Panc1 (cell line): ENCODE measurements at regions not wholly inside any gene's neighbourhood (a gene's known extent, or its start where the extent isn't known, plus 50 kb on each side); places are given as distances from the start of the nearest gene placed in this dataset.

ENCODE experiments used
- ATAC-seq: fragments of 200-7000 bp; cut with Tn5 transposase; 2 replicates; pipeline ENCODE4 v1.9.1; 2020; ENCODE audit warnings: mild to moderate bottlenecking, moderate library complexity
- BruUV-seq: library from RNA; stranded (reverse); fragments of 400-500 nt; replicated peaks from 2 replicates; lab custom pipeline; 2021; lab: Mats Ljungman, UMichigan
- CTCF ChIA-PET: fragments of 300-600 bp; sonication (Branson Sonifier 250); formaldehyde crosslinking; loops from one replicate; lab custom pipeline; 2022; ENCODE audit warnings: antibody characterized with exemption; lab: Charles Lee
- POLR2A ChIA-PET: fragments of 300-600 bp; sonication (Branson Sonifier 250); formaldehyde crosslinking; loops from one replicate; lab custom pipeline; 2022; ENCODE audit warnings: antibody characterized with exemption; lab: Charles Lee
- DNase-seq: peaks from one replicate; pipeline ENCODE4 v3.0.0-alpha.2; 2010; ENCODE audit warnings: low read depth, low spot score
- H3K27ac ChIP-seq: 2 replicates; pipeline ENCODE4 v1.5.1; 2011; ENCODE audit warnings: mild to moderate bottlenecking, low read length, inconsistent platforms
- H3K27me3 ChIP-seq: fragments of 200-500 bp; sonication (Bioruptor generic); 2 replicates; pipeline ENCODE4 v1.6.0; 2014; ENCODE audit warnings: low read length, inconsistent platforms; ENCODE audit not compliant: control insufficient read depth, insufficient read depth
- H3K36me3 ChIP-seq: fragments of 200-500 bp; sonication (Bioruptor generic); 2 replicates; pipeline ENCODE4 v1.5.1; 2014; ENCODE audit warnings: inconsistent platforms, mild to moderate bottlenecking, low read length, moderate library complexity; ENCODE audit not compliant: control insufficient read depth, insufficient read depth
- H3K4me1 ChIP-seq: 2 replicates; pipeline ENCODE4 v1.5.1; 2011; ENCODE audit warnings: inconsistent platforms, mild to moderate bottlenecking, low read length, moderate library complexity; ENCODE audit not compliant: control insufficient read depth, insufficient read depth
- H3K4me3 ChIP-seq, 2 experiments: 2 replicates each; pipeline ENCODE4 v1.5.1; 2011 to 2012; ENCODE audit warnings: low read depth in 2 of 2, low read length in 2 of 2, mild to moderate bottlenecking in 2 of 2, inconsistent platforms in 1 of 2, moderate library complexity in 1 of 2
- H3K9me3 ChIP-seq: fragments of 200-500 bp; sonication (Bioruptor generic); 2 replicates; pipeline ENCODE4 v1.5.1; 2014; ENCODE audit warnings: low read depth, mild to moderate bottlenecking, inconsistent platforms, low read length, moderate library complexity; ENCODE audit not compliant: control insufficient read depth, insufficient read depth
- CTCF ChIP-seq: fragments of 450-650 bp; IDR thresholded peaks from 2 replicates; pipeline ENCODE4 v1.5.1; 2017; ENCODE audit warnings: mild to moderate bottlenecking
- POLR2AphosphoS5 ChIP-seq: IDR thresholded peaks from 2 replicates; pipeline ENCODE4 v1.6.1; 2012; ENCODE audit warnings: mild to moderate bottlenecking, low read depth, low read length, moderate library complexity
- REST ChIP-seq, 2 experiments: IDR thresholded peaks; 2 replicates each; pipeline ENCODE4 v1.6.1; 2011 to 2012; ENCODE audit warnings: low read depth in 2 of 2, control low read depth in 1 of 2, low read length in 1 of 2, mild to moderate bottlenecking in 1 of 2, moderate library complexity in 1 of 2; ENCODE audit not compliant: insufficient read depth in 1 of 2
- SIN3A ChIP-seq: IDR thresholded peaks from 2 replicates; pipeline ENCODE4 v1.6.1; 2012; ENCODE audit warnings: low read depth, mild to moderate bottlenecking, low read length, moderate library complexity, borderline replicate concordance; ENCODE audit not compliant: insufficient read depth
- TCF7L2 ChIP-seq: IDR thresholded peaks from 2 replicates; pipeline ENCODE4 v1.6.1; 2011; ENCODE audit warnings: mild to moderate bottlenecking, low read depth, low read length, inconsistent platforms
- in situ Hi-C: cut with HindIII; loops from 2 replicates; pipeline ENCODE4 v1.10.0; 2016; ENCODE audit warnings: low sequenced_read_pairs, low pct_unique_long_range_greater_than_20kb
- intact Hi-C: fragments of 100-400 bp; cut with micrococcal nuclease; formaldehyde crosslinking; loops from one replicate; pipeline ENCODE4 v1.10.0; 2022; ENCODE audit not compliant: unreplicated experiment

DNA sequence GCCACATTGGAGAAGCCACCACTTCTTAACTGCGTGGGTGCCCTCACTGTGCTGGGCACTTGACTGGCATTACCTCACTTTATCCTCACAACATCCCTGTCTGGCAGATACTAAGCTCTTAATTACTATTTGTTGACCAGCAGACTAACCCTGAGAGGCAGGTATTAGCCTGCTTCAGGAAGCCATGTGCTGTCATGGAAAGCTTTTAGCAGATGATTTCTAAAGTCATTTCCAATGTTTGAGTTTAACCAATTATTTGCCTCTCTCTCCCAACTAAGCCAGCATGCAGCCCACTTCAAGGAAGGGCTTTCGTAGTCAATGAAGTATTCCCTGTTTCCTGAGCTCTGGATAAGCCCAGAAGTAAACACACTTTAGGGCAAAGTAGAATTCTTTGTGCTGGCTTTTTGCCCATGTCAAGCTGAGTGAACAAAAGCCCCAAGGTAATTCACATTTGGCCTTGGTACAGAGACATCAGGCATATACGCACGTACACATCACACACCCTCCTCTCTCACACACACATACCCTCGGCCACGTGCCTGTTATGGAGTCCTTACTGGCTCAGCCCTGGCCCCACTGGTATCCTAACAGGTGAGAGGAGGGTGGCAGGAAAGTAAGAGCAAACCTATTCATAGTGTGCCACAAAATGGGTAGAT lies 108.6 kb downstream of the C1D start:
- in situ Hi-C loops (no loop called here), intact Hi-C loops (no loop called here)
- CTCF ChIA-PET: no interaction called here
- Histone ChIP-seq H3K9me3 (no peaks in the 10 kb centered on the region), H3K4me3 (no peak overlapping the region), H3K27me3 (no peaks in the 10 kb centered on the region), H3K4me1 (no peaks in the 10 kb centered on the region), H3K27ac (no peak overlapping the region), H3K36me3 (no peaks in the 10 kb centered on the region)
- no peak for TF ChIP-seq SIN3A
- TF ChIP-seq TCF7L2: no peak
- TF ChIP-seq POLR2AphosphoS5: no peak
- TF ChIP-seq CTCF: no peak
- TF ChIP-seq REST (IDR thresholded peaks at IDR 0.05; ENCODE audit: insufficient read depth in 1 of 2, low read depth in 2 of 2, low read length in 1 of 2): no peak
- POLR2A ChIA-PET: no interaction called here
- no TSS peak for BruUV-seq
- DNase-seq: no peak
- no peak for ATAC-seq

DNA sequence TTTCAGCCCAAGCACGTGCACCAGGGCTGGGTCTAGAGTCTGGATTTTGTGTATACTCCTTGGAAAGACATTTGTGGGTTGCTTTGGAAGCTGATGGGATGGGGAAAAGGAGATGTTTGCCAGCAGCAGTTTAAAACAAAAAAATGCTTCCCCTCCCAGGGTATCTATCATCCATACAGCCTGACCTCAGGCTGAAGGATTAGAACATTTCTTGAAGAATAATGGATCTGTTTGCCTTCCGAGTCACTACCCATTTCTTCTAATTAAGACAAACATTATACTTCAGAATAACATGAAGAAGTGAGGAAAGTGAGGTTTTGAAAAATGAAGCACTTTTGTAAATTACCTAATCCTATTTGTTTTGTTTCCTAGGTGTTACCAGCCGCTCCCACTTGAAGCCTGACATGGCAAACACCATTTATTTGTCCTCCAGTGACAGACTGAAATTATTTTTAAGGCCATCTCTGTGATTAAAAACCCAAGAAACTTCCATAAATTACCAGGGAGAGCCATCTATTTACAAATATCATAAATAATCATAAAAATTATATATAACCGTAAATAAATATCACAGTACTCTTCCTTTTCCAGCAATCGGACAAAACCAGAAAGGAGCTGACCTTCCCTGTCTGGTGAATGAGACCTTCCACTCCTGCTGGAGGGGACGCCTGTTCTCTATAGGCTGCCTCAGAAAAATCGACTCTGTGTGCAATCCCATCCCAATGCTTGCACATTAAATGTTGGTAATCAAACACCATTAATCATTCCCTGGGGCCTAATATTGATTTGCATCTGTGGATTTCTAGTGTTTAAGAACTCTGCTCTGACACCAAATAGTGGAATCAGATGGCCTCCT lies 106.8 kb downstream of the C1D start:
- ATAC-seq: no peak
- no peak for DNase-seq
- Histone ChIP-seq H3K27me3 (no peaks in the 10 kb centered on the region), H3K4me3 (no peak overlapping the region), H3K4me1 (no peaks in the 10 kb centered on the region), H3K36me3 (no peaks in the 10 kb centered on the region), H3K27ac (no peak overlapping the region), H3K9me3 (no peaks in the 10 kb centered on the region)
- POLR2A ChIA-PET: no interaction called here
- intact Hi-C loops (no loop called here), in situ Hi-C loops (no loop called here)
- no peak for TF ChIP-seq CTCF
- no peak for TF ChIP-seq TCF7L2
- no peak for TF ChIP-seq REST (IDR thresholded peaks at IDR 0.05; ENCODE audit: insufficient read depth in 1 of 2, low read depth in 2 of 2, low read length in 1 of 2)
- no peak for TF ChIP-seq POLR2AphosphoS5
- no peak for TF ChIP-seq SIN3A
- CTCF ChIA-PET: no interaction called here
- no TSS peak for BruUV-seq
